PFSK-1 (cell line): ENCODE measurements at regions not wholly inside any gene's neighbourhood (a gene's known extent, or its start where the extent isn't known, plus 50 kb on each side); places are given as distances from the start of the nearest gene placed in this dataset.

Experiments used
- POLR2AphosphoS5 ChIP-seq: IDR thresholded peaks from 2 replicates; pipeline ENCODE4 v1.6.1; 2012; ENCODE audit warnings: low read depth, mild to moderate bottlenecking, control low read depth, low read length, moderate library complexity
- TAF1 ChIP-seq: IDR thresholded peaks from 2 replicates; pipeline ENCODE4 v1.6.1; 2012; ENCODE audit warnings: low read length, control low read depth, borderline replicate concordance; ENCODE audit not compliant: insufficient read depth

GRCh38 chr6:140090871-140091270 is 716.4 kb upstream of the CITED2 start:
- no peak for TF ChIP-seq TAF1
- no peak for TF ChIP-seq POLR2AphosphoS5
